Fibroblast of skin of abdomen (primary cell): ENCODE measurements at regions not wholly inside any gene's neighbourhood (a gene's known extent, or its start where the extent isn't known, plus 50 kb on each side); places are given as distances from the start of the nearest gene placed in this dataset.

Experiments used
- DNase-seq: peaks from one replicate; pipeline ENCODE4 v3.0.0-alpha.2; 2013

DNA sequence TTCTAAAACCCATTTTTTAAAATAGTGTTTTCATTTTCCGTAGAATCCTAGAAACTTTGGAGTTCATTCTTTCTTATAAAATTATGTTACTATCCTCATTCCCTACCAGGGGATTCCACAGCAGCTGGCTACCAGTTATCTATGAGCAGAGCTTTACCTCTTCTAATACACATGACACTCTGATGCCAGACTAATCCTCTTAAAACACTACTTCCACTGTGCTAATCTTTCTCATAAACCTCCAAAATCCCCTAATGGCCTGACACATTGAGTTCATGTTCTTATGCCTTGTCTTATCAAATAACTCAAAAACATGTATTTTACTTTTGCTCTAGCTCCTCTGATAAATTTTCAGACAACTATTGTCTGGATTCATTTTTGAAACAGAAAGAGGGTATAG is 633.6 kb upstream of the FTMT start:
- no peak for DNase-seq

DNA sequence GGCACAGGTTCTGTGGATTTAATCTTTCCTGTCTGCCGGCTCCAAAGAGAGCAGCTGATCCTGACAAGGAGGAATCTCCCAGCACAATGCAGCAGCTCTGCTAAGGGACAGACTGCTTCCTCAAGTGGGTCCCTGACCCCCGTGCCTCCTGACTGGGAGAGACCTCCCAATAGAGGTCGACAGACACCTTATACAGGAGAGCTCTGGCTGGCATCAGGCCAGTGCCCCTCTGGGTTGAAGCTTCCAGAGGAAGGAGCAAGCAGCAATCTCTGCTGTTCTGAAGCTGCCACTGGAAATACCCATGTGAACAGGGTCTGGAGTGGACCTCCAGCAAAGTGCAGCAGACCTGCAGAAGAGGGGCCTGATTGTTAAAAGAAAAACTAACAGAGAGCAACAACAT is 630.2 kb upstream of the FTMT start:
- no peak for DNase-seq

DNA sequence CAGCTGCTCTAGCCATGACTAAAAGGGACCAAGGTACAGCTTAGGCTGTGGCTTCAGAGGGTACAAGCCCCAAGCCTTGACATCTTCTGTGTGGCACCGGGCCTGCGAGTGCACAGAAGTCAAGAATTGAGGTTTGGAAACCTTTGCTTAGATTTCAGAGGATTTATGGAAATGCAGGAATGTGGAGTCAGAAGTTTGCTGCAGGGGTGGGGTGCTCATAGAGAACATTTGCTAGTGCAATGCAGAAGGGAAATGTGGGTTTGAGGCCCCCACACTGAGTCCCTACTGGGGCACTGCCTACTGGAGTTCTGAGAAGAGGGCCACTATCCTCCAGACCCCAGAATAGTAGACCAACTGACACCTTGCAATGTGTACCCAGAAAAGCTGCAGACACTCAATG is 624.9 kb upstream of the FTMT start:
- no peak for DNase-seq

DNA sequence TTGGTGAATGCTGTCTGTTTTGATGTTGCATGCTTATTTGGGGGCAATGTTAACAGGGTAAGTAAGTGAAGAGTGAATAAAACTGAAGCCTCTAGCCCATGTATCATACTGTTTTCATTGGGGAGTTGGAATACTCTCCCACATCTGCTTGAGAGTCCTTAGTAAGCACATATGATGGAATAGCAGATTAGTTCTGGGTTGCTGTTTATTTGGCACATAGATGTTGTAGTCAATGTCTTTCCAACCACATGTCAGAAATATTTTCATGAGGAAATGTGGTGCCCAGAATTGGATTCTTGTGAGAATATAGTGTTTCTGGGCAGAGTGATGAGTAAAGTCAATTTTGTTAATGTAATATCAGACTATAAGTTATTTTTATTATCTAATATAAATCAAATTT is 611.7 kb upstream of the FTMT start:
- peak; percentile 12 for DNase-seq

DNA sequence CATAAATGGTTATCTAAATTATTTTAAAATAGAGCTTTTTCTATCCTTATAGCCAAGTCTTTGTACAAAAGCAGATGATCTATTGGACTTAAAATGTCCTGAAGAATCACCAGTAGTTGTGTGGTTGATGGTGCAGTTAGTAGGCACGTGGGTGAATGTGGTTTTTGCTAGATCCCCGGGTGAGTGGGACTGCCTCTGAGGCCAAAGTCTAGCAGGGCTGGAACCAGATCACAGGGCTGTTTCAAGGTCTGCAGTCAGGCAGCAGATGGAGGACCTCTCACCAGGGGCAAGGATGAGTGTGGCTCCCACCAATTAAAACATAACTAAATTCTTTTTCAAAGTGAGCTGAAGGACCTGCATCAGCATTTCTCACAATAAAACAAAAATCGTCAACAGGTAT is 604.7 kb upstream of the FTMT start:
- DNase-seq: no peak

DNA sequence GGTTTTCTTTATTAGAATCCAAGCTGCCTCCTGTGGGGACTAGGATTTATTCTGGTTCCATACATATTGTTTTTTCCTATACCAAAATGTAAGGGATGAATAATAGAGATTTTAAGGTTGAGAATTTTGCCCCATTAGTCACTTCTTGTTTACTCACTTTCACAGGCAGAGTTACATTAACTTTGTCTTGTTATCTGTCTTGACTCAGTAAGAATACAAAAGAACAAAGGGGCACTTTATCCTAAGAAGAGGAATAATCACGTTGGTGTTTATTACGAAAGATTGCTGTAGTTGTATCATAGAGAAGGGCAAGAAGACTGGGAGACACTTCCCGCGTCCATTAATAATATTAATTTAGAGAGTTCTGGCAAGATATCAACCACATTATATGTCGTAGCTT is 599.7 kb upstream of the FTMT start:
- no peak for DNase-seq

DNA sequence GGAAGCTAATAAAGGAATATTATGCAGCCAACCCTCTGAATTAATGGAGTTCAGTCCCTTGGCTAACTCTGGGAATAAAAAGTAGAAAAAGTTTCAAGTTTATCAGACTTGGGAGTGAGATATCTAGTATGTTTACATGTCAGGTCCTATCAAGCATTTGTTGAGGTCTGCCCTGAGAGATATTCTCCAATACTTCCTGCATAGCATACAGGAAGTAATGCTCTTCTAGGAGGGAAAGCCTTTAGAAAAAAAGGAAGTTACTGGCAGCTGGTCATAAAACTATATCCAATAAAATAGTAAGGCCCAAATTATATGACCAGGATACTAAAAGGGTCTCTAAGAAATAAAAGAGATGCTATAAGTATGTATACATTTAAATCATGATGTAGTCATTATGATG is 594.1 kb upstream of the FTMT start:
- DNase-seq: no peak

DNA sequence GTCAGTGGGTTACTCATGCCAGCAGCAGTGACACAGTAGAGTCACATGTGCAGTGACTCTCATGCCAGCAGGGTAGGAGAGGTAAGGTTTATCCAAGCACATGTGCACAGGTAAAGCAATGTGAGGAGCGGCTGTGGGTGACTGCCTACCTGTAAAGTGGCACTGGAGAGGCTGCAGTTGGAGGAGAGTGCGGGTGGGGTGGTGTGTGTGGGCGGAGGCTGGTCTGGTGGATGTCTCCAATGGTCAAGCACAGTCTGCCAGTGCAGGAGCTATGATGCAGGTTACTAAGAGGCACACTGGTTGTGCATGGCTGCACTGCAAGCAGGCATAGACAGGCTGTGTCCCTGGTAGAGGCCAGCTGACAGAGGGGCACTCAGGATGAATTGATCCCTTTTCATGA is 588.2 kb upstream of the FTMT start:
- no peak for DNase-seq

DNA sequence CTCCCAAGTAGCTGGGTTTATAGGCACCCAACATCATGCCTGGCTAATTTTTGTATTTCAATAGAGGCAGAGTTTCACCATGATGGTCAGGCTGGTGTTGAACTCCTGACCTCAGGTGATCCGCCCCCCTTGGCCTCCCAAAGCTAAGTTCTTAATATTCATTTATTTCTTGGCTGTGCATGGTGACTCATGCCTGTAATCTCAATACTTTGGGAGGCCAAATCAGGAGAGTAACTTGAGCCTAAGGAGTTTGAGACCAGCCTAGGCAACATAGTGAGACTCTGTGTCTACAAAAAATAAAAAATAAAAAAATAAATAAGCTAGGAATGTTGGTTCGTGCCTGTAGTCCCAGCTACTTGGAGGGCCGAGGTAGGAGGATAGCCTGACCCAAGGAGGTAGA is 587.1 kb upstream of the FTMT start:
- no peak for DNase-seq

DNA sequence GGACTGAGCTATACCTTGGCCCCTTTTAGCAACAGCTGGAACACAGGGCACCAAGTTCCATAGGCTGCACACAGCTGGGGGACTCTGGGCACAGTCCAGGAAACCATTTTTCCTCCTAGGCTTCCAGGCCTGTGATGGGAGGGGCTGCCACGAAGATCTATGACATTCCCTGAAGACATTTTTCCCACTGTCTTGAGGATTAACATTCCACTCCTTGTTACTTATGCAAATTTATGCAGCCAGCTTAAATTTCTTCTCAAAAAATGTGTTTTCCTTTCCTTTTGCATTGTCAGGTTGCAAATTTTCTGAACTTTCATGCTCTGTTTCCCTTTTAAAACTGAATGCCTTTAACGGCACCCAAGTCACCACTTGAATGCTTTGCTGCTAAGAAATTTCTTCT is 580.1 kb upstream of the FTMT start:
- DNase-seq: no peak

DNA sequence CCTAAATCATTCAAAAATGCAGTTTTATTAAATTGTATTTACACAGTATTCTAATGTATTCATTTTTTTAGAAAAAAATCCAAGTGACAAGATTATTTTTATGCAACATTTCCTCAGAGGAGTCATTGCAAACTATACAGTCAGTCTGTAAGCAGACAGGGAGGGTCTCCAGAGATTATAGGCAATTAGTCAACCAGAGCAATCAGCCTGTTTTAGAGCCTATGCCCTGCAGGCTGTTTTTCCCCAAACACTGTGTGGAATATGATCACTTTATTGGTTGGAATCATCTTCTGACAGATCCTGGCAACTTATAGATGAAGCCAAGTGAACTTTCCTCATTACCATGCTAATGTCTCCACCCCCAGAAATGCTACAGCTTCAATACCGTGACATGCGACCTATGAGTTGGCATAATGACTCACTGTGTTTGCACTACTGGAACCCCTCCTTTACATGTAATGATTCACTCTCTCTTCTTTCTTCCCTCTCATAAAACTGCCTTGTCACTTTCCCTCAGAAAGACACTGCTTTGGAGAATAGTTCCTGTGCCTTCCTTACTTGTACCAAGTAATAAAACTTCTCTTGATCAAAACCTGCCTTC is 577.7 kb upstream of the FTMT start:
- peak; percentile 87 for DNase-seq

DNA sequence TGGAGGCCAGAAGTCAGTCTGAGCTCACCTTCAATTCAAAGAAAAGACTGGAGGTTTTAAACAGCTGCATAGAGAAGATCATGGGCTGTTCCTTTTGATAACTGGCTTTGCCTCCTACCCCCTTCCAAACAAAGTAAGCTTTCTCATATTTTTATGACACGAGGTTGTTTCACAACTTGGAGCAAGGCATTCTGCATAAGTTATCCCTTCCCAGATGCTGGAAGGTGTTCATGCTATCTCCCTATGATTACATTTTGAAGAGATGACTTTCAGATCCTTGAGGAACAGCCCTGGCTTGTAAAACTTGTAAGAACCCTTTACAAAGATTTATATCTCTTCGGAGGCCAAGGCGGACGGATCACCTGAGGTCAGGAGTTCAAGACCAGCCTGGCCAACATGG is 571.9 kb upstream of the FTMT start:
- no peak for DNase-seq

DNA sequence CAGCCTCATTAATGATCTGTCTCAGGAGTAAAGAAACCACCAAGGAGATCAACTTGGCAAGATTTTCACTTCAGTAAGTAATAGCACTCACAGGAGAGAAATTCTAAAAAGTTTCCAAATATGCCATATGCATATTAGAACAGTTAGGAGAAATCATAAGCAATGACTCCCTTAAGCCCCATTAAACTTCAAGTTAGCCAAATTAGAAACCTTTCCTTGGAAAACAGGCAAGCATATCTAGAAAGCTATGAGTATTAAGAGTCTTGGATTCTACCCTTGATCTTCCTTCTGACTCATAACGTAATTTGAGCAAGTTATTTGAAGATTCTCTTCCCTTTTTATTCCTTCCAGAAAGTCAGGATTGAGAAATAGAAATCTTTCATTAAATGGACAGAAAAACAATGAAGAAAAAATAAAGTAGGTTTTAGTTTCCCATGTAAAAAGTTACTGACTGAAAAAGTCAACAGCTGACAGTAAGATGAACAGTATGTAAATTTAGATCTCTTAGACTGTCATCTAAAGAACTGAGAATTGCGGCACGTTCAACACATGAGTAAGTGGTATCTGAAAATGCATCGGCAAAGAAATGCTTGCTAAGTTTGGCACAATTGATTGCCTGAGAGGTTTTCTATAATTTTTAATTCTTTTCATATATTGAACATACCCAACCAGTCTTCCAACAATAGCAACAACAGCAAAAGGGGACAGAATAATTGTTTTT is 565.7 kb upstream of the FTMT start:
- peak; percentile 64 for DNase-seq

DNA sequence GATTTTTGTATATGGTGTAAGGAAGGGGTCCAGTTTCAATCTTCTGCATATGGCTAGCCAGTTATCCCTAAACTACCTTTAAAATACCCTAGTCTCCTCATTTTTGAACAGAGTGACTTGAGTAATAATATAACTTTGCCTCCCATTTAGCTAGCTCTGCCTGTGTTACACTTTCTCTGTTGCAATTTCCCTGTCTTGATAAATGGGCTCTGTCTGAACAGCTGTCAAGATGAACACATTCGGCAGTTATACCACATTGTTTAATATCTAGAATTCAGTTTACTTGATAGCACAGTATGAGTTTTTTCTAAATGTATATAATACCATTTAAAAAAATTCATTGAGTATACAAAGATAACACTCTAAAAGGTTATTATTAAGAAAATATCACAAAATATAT is 562.9 kb upstream of the FTMT start:
- no peak for DNase-seq

DNA sequence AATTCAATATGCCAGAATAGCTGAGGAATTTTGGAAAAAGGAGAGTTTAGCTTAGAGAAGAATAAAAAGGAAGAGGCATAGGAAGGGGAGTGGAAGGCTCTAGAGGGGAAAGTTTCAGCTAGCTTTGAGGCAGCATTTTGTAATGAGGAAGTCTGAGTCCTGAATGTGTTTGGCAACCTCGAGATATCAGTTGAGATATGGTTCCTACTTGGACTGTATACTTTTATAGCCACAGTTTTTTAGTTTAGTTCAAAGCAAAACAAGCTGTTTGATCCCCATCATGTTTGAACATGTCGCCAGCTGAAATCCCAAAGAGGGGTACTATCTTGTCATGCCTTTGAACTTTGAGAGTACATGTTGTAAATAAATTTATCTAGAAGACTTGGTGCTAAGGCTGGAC is 559.0 kb upstream of the FTMT start:
- no peak for DNase-seq

DNA sequence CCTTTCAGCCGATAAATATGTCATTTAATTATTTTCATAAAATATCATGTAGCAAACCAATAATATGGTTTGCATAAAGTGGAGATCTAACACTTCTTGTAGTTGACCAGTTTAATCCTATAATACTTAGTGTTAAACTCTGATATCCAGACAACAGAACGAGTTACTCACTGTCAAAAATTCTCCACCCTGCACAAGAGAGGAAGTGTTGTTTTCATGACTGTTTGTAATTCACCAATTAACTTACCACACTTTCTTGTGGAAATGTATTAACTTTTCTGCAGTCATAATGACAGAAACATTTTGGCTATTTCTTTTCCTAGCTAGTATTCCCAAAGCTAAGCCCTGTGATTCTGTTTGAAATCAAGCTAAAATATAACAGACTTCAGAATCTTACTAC is 555.3 kb upstream of the FTMT start:
- no peak for DNase-seq

DNA sequence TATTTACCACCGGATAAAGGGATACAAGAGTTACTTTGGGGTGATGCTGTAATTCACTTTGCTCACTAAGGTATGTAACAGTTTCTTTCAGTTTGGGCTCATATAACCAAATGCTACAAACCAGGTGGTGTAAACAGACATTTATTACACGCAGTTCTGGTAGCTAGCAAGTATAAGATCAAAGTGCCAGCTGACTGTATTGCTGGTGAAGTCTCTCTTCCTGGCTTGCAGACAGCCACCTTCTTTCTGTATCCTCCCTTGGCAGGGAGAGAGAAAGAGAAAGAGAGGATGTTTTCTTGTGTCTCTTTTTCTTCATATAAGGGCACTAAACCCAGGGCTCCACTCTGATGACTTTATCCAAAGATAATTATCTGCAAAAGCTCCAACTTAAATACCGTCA is 552.5 kb upstream of the FTMT start:
- DNase-seq: no peak

DNA sequence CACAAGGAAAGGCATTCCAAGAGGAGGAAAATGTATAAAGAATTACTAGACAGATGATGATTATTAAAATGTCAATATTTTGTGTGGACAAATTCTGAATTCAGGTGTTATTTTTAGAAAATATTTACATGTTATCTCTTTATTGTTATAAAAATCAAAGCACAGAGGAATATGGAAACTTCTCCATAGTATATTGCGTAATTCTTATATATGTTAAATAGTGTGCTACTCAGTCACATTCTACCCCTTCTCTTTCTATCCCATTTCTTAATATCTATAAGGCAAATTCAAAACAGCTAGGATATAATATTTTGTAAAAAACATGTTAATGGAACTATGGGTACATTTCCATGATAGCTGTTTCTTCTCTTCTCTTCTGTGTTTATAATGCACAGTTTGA is 546.8 kb upstream of the FTMT start:
- no peak for DNase-seq

DNA sequence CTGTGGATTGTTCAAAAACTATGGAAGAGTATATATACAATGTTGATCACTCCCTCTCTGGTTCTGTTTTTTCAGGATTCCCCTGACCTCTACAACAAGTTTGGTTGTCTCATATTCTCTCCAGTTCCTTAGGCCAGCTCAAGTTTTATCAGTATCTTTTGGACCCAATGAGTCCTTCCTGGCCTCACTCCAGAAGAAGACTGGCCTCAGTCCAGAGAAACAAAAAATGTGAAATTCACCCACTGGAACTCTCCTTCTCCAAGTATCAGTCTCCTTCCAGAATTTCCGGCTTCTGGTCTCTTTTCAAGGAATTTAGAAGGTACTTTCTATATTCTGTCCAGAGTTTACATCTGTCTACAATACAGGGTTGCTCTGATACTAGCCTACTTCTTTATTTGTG is 537.8 kb upstream of the FTMT start:
- no peak for DNase-seq

DNA sequence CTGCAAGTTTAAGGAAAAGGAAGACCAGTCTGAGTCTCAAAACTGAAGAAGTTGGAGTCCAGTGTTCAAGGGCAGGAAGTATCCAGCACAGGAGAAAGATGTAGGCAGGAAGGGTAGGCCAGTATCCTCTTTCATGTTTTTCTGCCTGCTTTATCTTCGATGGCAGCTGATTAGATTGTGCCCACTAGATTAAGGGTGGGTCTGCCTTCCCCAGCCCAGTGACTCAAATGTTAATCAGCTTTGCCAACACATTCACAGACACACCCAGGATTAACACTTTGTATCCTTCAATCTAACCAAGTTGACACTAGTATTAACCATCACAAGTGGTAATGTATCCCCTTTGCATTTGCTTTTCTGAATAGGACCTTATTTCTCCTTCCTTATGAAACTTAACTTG is 535.9 kb upstream of the FTMT start:
- DNase-seq: no peak

DNA sequence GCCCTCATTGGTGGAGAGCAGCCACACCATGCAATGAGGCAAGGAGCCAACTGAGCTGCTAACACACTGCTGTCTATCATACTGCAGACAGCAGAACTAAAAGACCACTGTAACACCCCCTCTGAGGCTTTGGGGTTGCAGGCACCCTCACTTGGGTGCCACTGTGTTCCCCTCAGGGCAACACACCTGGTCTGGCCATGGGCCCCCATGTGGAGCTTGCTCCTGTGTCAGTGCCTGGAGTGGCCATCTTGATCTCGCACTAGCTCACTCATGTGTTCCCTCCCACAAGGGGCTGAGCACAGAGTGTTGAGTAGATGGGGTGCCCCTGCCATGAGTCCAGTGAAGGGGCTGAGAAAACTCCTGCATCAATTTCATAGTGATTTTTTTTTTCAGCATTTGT is 532.4 kb upstream of the FTMT start:
- DNase-seq: no peak

DNA sequence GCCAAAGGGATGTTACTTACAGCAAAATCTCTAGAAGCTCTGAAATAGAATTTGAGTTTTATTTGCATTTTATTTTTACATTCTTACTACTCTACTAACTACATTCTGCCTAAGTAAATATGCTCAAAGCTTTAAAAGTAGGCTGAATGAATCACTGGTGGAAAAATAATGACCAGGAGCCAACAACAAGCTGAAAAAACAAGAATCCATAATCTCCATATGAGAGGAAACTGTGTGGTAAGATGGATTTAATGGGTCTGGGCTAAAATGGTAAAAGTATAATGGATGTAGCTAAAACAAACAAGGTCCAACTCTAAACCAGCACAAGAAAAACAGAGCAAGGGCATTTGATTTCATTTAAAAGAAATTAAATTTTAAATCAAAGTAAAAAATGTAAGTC is 525.8 kb upstream of the FTMT start:
- peak; percentile 11 for DNase-seq

DNA sequence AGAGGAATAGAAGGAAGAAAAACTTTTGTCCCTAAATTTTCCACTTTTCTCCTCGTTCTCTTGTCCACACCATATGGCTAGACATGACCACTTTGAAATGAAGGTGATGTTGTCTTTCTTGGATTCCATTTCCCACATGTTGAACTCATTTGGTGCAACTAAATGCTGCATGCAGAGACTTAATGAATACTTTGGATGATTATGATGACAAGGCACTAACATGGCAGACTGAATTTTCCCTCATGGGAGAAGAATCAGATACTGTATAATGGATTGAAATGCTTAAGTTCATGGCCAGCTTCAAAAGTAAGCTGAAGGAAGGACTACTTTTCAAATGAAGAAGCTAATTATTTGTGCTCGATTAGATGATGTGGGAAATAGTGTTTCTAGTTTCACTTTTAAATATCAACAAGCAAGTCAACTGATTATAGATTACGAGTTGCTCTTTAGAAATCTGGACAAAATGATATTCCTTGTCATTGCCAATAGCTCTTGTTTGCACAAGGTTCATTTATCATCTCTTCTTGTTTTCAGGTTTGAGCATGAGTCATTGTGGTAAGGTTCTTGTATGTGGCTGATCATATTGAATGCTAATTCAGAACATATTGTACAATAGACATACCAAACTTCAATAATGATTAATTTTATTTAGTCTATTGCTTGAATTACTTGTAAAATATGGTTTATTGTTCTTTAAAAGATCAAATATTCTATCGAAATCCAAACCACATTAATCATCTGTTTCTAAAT is 501.3 kb upstream of the FTMT start:
- DNase-seq: peak; percentile 84

DNA sequence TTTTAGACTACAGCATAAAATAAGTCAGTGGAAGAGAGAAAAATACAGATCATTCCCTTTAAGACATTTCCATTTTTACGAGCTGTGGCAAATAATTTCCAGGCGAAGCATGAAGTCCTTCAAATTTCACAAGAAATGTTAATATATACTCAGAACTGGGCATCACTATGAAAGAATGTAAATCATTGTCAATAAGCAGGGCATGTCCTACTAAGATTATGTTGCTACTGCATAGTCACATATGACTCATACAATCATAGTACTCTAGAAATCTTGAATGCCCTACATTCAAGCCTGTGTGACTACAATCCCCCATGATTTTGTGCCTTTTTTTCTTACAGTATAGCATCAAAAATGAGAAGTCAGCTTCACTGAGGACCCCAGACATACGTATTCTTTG is 485.2 kb upstream of the FTMT start:
- DNase-seq: peak; percentile 60
